Hematopoietic multipotent progenitor cell treated with erythropoietin and hydrocortisone succinate and interleukin-3 and kit ligand, for 6 days (in vitro differentiated cells): ENCODE measurements at regions not wholly inside any gene's neighbourhood (a gene's known extent, or its start where the extent isn't known, plus 50 kb on each side); places are given as distances from the start of the nearest gene placed in this dataset.

Experiments used
- DNase-seq: peaks from one replicate; pipeline ENCODE4 v3.0.0-alpha.2; 2015

DNA sequence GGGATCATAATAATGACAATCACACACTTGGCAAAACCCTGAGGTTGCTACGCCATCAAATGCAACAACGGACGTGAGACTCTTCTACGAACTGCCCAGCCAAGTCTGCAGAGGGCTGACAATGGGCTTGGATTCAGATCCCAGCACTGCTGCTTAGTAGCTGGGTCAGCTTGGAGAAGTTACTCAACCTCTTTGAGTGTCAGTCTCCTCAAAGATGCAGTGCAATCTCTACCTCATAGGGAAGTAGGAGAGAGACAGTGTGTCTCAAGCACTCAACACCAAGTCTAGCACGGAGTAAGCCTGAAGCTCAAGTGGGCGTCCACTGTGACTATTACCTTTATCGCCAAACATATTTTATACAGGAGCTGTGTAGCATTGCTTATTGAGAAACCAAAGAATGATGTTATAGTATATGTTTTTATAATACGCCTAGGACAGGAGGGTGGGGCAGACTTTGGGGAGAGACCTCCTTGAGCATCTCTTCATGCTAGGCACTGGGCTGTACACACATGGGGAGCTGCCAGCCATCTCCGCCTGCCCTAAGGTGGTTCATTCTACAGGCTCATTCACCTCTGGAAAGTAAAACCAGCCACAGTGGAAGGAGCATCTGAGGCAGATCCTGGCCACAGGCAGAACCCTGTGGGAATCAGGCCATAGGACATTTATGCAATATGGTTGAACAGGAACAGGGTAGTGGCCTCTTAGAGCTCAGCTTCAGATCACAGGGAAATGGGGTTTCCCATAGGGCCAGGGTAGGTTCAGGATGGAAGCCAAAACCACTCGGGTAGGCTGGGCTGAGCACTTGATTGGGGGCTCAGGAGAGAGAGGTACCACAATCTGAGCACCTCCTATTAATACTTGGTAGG is 160.2 kb downstream of the MRPL14 start:
- DNase-seq, result no peak

DNA sequence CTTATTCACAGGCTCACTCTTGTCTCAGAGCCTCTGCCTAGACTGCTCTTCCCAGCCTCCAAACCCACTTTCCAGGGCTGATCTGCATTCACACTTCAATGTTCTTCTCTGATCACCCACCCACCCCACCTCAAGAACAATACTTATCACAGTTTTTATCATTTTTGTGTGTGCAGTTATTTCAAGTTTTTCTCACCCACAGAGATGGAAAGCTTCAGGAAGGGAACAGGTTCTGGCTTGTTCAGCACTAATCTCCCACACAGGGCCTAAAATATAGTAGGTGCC is 160.9 kb downstream of the MRPL14 start:
- DNase-seq, result no peak

DNA sequence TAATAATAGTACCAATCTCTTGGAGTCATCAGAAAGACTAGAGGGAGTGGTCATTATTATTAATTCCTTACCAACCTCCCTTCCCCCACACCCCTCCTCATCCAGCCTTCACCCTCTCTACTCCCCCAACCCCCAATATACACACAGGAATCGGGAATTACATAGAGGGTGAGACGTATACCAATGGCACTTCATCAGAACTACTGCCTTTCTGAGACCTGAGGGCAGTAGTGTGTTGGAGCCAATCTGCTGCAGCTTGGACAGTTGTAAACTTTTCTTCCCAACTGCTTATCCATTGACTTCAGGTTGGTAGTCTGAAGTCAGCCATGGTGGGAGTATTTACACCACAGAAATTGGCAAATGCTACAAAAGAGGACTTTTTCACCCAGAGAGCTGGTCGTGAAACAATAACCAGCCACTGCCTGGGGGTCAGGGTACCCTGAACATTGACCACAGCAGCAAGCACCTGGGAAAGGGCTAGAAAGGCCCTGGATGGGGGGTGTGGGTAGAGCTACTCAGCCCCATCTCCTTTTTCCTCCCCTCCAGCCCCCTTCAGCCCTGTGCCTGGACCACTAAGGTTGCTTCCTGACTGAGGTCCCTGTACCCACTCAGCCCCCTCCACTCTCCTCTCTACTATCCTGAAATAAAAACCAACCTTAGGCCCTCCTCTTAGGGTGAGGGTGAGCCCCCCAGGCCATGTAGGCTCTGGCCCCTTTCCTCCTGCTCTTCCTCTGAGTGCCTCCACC is 161.5 kb downstream of the MRPL14 start:
- DNase-seq, result no peak

DNA sequence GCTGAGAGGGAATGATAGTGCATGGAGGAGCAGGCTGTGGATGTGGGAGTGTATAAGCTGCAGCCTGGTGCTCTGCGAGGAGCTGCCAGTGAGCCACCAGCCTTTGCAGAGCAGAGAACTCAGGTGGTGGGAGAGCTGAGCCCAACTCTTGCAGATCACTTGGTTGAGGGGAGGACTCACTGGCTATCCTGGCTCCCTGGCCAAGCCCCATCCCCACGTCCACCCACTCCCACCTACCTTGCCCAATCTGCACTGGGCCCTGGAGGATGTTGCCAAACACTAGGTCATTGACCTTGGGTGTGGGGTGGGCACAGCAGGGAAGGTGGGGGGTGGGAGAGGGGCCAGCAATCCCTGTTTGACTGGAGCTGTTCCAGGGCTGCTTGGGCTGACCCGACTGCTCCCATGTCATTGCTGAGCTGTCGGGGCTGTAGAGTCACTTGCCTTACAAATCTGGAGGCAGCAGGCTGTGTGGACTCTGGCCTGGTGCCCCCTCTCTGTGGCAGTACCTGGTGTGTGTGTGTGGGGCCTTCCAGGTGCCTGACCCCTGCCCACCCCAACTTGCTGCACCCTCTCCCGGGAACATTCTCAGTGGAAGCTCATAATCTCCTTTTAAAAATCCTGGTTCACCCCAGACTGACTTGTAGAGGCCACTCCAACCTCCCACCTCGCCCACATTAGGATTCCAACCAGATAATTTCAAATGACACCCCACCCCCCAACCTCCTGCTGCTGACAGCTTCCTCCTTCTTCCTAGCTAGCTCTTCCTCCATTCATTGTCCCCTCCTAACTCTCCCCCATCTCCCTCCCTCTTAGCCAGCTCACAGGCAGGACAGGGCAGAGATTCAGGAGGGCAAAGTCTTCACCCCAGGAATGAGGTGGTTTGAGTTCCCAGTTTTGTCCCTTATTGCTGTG is 162.3 kb downstream of the MRPL14 start:
- DNase-seq, result no peak

DNA sequence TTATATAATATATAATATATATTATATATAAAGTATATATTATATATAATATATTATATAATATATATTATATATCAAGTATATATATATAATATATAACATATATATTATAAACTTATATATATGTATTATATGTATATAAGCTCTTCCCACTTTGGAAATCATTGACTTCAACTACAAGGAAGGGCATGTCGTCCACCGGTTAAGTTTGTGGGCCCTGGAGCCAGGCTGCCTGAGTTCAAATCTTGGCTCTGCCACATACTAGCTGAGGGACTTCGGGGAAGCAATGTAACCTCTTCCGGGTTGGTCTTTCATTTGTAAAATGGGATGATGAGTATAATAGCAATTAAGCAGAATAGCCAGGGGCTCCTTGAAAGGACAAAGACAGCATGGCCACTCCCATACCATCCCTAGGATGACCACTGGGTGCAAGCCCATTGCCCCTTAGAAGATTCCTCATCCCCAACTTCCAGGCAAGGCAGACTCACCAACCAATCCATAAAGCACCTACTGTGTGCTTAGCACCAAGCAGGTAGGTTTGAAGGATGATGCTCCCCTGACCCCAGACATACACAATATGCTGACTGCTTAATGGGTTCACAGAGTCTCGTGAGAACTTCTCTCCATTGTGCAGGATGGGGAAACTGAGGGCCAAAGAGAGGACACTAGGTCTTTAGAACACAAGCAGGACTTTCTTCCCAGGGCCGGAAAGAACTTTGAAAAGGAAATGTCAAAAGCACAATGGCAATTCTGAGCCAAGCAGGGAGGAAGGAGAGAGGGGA is 163.2 kb downstream of the MRPL14 start:
- peak; percentile 12 for DNase-seq

- DNase-seq, result no peak
Measured at GRCh38 chr6:43963203-43963602, 164.0 kb downstream of the MRPL14 start.

- DNase-seq, result no peak
Measured at GRCh38 chr6:43962458-43962857, 164.8 kb downstream of the MRPL14 start.

DNA sequence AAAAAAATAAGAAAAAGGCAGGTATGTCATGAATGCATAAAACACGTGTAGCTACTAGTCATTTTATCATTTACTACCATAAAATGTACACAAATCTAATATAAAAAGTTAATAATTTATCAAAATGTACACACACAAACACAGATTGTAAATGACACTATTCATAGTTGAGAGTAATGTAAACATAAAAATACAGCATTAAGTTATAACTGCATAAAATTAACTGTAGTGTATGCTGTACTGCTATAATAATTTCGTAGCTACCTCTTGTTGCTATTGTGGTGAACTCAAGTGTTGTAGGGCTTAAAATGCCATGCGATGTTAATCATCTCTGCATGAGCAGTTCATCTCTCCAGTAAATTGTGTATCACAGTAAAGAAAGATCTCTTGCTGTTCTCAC is 170.0 kb downstream of the MRPL14 start:
- DNase-seq, result no peak

GRCh38 chr6:43956478-43956877 is 170.8 kb downstream of the MRPL14 start:
- DNase-seq, result peak; percentile 16

- no peak for DNase-seq
Measured at GRCh38 chr6:43954311-43955131, 172.7 kb downstream of the MRPL14 start.

DNA sequence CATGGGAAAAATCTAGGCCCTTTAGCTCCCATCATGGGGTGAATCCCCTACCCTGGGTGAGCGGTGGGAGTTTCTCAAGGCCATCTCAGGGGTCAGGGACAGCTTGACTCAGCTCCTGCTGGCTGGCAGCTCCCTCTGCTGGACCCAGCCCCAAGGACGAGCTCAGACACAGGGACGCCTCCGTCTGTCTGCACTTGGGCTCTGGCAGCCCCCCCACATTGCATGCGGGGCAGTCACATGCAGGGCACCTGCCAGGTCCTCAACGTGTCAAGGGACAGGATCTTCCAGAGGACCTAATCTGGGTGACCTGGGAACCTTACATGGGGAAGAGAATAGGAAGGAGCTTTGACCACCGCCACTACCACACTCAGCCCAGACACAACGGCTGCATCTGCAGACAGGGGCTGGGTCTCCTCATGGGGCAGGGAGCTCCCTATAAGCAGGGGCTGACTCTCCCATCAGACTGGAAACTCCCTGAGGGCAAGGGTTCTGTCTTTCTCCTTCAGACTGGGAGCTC is 173.4 kb downstream of the MRPL14 start:
- DNase-seq, result no peak

- no peak for DNase-seq
Measured at GRCh38 chr6:43953256-43953655, 174.0 kb downstream of the MRPL14 start.

DNA sequence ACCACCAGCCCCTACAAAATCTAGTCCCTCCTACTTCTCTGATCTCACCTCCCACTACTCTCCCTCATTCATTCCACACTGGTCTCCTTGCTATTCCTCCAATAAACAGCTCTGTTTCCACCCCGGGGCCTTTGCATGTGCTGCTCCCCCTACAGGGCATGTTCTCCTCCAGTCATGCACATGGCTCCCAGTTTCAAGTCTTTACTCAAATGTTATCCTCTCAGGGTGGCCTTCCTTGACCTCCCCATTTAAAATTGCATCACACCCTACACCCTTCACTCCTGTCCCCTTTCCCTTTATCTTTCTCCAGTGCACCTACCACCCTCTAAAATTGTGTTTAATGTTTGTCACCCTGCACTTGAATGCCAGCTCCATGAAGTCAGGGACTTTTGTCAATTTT is 174.5 kb downstream of the MRPL14 start:
- peak; percentile 64 for DNase-seq

GRCh38 chr6:43951756-43952675 is 175.2 kb downstream of the MRPL14 start:
- DNase-seq, result peak; percentile 87

- peak; percentile 90 for DNase-seq
Measured at GRCh38 chr6:43951063-43951755, 176.0 kb downstream of the MRPL14 start.

DNA sequence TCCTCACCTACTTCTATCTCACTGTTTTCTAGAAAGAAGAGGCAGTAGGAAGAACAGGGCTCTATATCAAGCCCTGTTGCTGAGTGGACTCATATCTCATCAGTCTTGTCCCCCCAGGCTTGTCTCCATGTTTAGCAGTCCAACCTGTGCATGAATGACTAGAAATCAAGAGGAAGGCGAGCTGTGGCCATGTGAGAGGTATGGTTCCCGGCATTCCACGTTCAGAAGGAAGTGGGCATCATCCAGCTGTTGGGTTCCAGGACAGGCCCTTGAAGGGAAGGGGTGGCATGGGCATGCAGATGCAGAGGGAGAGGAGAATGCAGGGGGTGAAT is 176.6 kb downstream of the MRPL14 start:
- peak; percentile 15 for DNase-seq

DNA sequence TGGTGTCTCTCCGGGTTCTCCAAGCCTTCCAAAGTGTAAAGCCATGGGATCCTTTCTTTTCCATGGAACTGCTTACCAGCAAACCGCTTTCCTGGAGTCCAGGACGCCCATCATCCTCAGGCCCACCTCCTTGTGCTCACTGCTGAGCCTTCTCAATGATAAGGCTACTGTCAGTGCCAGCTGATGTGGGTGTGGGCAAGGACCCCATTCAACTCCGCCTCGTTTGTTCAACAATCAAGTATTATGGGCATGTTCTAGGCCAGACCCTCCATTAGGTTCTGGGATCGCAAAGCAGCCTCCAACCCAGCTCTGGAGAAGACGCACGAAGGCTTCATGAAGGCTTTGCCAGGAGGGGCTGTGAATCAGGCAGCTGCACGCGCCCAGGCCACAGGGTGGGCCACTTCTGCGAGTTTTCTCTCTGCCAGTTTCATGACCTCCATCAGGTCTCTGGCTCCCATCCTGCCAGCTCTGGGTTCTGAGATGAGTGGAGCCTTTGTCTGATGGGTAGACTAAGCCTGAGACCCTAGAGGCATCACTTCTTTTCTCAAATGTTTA is 177.1 kb downstream of the MRPL14 start:
- DNase-seq, result peak; percentile 70

GRCh38 chr6:43949551-43949991 is 177.7 kb downstream of the MRPL14 start:
- peak; percentile 11 for DNase-seq
